ENCODE measurements at regions not wholly inside any gene's neighbourhood (a gene's known extent, or its start where the extent isn't known, plus 50 kb on each side); places are given as distances from the start of the nearest gene placed in this dataset.
A peak's percentile ranks its signal among the peaks of the same experiment; 100 is the strongest.

DNA sequence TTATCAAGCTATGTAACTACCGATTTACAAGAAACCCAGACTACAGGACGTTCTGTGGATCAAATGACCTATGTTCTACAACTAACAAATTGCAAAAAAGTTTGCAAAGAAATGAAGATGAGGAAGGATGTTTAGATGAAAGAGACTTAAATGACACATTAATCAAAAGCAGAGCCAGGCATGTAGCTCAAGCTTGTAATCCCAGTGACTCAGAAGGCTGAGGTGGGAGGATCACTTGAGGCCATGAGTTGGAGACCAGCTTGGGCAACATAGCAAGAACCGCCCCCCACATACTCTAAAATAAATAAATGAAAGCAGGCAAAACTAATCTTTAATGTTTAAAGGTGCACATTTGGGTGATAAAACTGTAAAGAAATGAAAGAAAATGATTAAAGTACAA, 331.9 kb downstream of the BTG1 start:
- DNase-seq (ENCODE audit: extremely low read depth in 1 of 2, low read depth in 1 of 2), result no peak

DNA sequence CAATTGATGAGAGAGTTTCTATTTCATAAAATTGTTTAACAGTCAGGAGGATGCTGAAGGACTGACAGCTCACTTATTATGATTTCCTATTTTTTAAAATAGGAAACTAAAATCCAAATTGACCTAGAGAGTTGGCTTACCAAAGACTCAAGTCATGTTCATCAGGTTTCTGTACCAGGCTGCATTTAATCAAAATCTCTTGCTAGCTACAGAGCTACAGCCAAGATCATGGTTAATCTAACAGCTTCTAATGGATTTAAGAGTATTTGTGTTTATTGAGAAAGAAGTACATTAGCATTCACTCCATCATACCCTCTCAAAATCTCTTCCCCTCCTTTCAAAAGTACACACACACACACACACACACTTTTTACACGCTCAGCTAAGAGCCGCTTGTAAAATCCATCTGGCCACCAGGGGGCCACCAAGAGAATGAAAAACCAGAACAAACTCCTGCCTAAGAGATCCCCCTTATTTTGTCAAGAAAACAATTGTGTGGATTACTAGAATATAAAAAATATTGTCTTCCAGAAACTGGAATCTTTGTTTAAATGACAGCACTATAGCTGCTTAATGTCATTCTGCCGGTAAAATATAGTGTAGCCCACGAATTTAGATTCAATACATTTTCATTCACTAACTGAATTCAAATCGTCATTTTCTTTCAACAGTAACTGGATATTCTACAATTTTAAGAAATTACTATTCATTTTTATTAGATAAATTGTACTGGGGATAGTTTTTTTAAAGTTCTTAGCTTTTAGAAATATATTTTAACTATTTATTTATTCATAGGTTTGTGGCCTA, 334.0 kb downstream of the BTG1 start:
- DNase-seq (ENCODE audit: extremely low read depth in 1 of 2, low read depth in 1 of 2), result peak; percentile 13 to 25

DNA sequence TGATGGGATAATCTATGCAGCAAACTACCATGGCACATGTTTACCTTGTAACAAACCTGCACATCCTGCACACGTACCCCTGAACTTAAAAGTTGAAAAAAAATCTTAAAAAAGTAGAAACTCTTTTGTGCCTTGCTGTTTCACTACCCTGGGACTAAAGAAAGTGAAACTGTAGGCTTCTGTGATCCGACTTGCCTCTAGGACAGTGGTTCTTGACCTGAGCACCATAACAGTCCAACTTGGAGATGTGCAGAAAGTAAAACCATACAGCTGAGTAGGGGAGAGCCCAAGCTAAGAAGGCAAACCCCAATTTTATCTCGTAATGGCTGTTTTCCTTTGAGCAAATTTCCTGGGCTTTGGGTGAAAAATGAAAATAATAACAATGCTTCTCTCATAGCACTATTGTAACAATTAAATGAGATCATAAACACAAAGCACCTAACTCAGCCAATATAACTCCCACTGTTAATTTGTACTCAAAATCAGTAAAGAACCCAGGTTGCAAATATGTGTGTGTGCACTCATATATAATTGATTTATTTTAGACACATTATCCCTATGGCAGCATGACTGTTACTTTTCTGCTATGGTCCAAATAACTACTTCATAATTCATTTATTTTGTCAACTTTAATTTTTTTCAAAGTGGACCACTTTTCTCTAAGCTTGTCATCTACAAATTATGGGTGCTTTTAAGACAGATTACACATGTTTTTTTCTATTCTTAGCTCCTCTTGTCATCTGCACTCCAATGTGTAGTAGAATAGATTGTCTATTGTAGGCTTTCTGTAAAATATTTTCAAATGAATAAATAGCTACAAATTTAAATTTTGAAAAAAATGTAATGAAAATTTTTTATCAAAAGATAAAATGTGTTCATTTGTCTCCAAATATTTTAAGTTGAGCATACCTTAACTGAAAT, 334.9 kb downstream of the BTG1 start:
- DNase-seq (ENCODE audit: extremely low read depth in 1 of 2, low read depth in 1 of 2), result no peak

DNA sequence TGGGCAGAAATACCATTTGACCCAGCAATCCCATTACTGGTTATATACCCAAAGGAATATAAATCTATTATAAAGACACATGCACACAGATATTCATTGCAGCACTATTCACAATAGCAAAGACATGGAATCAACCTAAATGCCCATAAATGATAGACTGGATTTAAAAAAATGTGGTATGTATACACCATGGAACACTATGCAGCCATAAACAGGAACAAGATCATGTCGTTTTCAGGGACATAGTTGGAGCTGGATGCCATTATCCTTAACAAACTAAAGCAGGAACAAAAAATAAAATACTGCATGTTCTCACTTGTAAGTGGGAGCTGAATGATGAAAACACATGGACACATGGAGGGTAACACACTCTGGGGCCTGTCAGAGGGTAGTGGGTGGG, 335.6 kb downstream of the BTG1 start:
- no peak for DNase-seq (ENCODE audit: extremely low read depth in 1 of 2, low read depth in 1 of 2)

DNA sequence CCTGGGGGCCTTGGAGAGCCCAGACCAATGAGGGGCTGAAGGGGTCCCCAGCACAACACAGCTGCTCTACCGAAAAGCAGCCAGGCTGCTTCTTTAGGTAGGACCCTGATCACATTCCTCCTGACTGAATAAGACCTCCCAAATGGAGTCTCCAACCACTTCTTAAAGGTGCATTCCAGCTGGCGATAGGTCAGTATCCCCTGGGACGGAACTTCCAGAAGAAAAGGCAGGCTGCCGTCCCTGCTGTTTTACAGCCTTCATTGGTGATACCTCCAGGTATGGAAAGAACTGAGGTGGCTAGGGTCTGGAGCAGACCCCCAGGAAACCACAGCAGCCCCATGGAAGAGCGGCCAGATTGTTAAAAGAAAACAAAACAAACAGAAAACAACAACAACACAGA, 340.6 kb downstream of the BTG1 start:
- no peak for DNase-seq (ENCODE audit: extremely low read depth in 1 of 2, low read depth in 1 of 2)

DNA sequence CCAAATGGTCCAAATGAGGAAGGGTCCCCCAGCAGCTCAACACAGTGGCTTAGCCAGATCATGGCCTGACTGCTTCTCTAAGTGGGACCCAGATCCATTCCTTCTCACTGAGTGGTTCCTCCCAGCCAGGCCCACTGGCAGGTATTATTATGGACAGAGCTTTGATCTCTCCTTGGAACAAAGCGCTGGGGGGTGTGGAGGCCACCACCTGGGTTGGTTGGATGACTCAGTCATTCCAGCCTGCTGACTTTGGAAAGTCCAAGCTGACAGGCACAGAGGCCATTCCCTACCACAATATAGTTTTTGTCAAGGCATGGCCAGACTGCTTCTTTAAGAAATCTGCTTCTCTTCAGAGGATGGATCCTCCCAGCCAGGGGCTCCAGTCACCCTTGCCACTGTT, 341.1 kb downstream of the BTG1 start:
- no peak for DNase-seq (ENCODE audit: extremely low read depth in 1 of 2, low read depth in 1 of 2)

DNA sequence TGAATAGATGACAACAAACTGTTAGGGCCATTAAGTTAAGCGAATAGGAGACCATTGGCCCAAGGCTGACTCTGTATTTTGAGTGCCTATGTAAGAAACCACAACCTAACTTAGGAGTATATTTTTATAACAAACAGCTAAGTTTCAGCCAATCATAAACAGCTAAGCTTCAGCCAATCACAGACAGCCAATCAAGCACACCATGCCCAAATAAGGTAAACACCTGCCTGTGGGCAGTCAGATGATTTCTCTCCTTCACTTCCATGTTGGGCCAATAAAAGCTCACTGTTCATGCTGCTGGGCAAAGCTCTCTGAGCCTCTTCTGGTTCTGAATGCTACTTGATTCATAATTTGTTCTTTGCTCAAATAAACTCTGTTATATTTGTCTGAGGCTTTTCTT, 344.6 kb downstream of the BTG1 start:
- no peak for DNase-seq (ENCODE audit: extremely low read depth in 1 of 2, low read depth in 1 of 2)

DNA sequence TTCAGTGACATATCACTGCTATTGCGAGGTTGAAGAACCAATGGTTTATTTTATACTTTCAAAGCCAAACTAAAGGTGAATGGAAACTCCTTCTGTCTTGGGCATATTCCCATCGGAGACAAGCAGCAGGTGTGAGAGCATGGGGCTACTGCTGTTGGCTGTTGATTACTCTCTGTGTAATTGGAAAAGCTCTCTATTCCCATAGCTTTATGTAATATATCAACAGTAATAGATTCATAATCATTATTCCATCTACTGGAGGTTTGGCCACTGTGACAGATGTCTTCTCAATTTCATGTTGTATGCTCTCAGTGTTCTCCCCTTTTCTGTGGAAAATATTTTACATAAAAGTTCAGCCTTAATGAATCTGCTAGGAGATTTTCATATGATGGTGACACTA, 352.0 kb downstream of the BTG1 start:
- no peak for DNase-seq (ENCODE audit: extremely low read depth in 1 of 2, low read depth in 1 of 2)

DNA sequence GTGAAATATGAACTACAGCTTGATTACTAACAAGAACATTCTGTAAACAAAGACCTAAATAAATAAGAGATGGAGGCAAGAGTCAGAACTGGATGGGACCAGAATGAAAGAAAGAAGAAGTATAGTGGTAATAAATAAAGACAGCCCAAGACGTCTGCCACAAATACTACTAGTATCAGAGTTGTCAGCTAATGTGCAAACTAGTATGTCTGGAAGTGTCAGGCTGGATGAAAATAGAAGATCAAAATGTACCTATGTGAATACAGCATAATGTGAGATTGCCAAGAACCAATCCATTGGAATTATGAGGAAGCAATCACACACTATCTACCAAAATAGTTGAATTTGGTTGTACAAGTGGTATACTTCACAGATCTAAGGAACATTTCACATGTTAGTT, 353.0 kb downstream of the BTG1 start:
- no peak for DNase-seq (ENCODE audit: extremely low read depth in 1 of 2, low read depth in 1 of 2)

DNA sequence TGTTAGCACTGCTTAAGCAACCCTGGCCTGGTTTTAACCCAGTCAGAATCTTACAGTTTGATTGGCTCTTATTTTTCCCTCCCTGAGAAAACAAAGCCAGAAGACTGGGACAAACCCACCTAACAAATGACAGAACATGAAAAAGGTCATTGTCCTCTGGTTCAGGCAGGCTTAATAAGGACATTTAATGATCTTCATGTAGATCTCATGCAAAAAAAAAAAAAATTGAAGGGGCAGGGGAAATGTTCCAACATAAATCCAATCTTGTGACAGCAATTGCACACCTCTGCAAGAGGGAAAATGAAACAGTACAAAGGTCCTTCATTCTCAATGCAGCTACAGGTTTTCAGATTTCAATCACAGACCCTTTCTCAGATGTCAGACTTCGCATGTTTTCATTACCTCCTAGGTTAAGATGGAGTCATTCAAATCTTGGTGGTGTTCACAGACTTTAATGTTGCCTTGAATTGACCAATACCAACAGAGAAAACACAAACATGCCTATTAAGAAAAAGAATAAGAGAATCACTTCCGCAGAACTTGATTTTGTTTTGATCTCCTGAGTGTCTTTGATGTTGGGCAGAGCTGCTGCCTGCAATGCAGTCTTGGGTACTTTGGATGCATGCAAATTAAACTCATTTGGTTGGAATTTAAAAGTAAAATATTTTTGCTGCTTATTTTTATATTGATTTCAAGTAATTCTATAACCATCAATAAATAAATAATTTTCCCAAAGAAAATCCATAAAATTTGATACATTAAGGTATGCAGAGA, 359.0 kb downstream of the BTG1 start:
- DNase-seq (ENCODE audit: extremely low read depth in 1 of 2, low read depth in 1 of 2), result no peak

DNA sequence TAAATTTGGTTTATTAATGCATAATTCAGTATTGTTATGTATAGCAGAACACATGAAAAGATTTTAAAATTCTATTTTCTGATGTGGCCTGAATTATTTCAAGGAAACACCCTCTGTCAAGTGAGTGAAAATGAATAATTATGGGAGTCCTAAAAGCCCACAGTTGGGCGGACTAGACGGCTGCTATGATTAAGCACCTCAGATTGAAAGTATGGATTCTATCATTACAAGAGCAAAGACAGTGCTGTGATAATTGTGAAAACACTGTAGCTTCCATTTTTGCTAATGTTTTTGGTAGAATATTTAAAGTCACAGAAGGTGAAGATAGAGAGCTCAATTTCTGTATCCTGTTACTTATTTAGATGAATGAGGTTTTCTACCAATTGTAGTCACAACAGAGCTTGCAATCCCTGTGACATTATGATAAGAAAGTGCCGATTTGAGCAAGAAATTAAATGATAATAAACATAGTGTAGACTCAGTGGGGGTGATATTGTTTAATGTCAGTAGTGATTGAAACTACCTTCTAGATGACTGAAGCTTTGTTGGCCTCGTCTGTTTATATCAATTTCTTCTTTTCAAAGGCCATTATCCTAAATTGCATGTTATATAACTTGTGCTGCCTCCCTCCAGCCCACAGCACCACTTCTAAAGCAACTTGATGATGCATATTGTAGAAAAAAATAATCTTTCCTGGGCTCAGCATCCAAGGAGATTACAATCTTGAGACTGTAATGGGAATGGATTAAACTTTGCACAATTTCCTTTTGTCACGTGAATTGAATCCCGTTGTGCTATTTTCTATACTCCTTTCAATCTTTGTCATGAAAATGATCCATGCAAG, 359.8 kb downstream of the BTG1 start:
- no peak for DNase-seq (ENCODE audit: extremely low read depth in 1 of 2, low read depth in 1 of 2)

DNA sequence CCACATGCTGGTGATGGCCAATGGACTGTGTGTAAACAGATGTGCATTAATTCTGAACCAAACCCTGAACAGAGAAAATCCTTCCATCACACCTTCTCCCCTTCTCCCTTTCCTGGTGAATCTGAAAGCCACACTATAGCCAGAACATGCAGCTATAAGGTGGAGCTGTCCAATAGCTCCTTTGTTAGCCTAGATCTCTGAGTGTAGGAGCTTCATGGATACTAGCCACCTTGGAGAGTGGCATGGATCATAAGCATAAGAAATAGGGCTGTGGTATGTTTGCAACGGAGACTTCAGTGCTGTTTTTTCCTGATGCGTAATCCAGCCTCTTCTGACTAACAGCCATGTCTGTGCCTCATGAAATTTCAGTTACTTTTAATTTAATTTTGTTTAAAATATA, 364.5 kb downstream of the BTG1 start:
- DNase-seq (ENCODE audit: extremely low read depth in 1 of 2, low read depth in 1 of 2), result no peak

DNA sequence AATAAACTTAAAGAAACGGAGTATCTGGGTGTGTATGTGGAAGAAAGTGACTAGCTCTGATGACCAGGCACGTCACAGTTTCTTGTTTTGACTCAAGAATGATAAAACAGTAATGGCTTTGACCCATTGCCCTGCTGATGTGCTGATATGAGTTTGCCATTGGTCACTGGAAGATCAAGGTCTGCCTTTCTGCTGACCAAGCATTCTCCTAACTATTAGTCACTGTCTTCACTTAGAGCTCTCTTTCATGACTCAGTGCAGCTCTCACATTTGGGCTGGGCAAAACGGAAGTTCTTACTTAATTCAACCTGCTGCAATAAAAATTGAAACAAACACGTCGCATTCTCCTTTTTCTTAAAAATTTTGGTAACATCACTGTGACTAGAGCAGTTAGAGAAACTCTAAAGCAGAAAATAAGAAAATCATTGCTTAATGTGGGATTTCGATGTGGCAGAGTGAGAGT, 366.7 kb downstream of the BTG1 start:
- peak in 1 of 2 donors; percentile 44 for DNase-seq (ENCODE audit: extremely low read depth in 1 of 2, low read depth in 1 of 2)

DNA sequence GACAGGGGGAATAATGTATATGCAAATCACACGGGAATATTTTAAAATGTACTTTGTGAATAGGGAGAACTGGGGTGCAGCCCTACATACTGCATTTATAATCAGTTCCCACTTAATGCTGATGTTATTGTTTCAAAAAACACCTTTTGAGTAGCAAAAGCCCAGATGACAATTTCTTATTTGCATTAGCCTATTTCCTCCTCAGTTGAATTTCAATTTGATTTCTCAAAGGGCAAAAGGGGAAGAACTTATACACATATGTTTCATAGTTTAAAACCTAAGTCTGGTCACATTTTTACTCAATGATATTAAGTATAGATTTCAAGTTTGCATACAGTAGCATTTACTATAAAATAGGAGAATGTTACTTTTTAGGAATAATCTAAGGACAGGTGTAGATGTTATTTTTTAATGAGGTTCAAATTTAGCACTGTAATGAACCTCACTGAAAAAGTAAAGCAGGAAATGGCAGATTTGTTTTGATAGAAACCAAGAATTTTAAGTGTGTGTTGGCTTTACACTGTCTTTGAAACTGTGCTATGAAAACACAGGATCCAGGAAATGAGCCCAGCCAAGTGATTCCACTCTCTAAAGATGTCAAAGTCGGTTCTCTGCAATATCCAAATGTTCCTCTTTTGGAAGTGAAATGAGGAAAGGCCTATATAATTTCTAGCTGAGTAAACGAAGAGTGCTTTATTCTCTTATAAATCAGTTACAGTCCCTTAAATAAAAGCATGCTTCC, 367.4 kb downstream of the BTG1 start:
- DNase-seq (ENCODE audit: extremely low read depth in 1 of 2, low read depth in 1 of 2), result no peak

DNA sequence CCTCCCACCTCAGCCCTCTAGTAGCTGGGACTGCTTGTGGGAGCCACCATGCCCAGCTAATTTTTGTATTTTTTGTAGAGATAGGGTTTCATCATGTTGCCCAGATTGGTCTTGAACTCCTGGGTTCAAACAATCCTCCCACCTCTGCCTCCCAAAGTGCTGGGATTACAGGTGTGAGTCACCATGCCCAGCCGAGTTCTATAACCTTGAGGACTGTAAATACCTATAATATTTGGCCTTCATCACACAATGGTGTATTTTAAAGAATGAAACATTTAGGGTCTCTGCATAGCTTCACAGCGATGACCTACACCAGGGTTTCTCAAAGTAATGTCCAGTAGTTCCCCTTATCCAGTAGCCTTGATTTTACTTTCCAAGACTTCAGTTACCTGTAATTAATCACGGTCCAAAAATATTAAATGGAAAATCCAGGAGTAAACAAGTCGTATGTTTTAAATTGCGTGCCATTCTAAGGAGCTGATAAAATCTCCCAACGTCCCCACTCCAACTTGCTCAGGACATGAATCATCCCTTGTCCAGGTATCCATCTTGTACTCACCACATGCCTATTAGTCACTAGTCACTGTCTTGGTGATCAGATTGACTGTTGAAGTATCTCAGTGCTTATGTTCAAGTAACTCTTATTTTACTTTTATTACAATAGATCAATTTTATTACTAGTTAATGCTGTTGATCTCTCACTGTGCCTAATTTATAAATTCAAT, 368.2 kb downstream of the BTG1 start:
- no peak for DNase-seq (ENCODE audit: extremely low read depth in 1 of 2, low read depth in 1 of 2)

DNA sequence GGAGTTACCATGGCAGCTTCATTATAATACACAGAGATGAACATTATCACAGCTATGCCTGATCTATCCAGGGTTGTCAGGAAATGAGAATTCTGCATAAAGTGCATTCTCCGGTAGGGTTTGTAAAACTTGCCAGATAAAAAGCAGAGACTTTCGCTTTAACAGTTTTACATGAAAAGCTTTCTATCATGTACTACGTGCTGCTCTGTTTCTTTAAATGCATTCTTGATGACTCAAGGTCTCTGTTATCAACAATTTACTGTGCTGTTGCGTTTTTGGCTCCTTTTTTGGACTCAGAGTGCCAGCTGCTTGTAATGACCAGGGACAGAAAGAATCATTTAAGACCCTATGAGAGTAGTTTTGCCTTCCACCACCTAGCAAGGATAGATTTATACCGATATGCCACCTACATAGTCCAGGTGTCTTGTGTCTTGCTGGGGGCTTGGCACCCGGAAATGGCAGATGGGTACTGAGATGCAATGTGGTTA, 371.2 kb downstream of the BTG1 start:
- no peak for DNase-seq (ENCODE audit: extremely low read depth in 1 of 2, low read depth in 1 of 2)

DNA sequence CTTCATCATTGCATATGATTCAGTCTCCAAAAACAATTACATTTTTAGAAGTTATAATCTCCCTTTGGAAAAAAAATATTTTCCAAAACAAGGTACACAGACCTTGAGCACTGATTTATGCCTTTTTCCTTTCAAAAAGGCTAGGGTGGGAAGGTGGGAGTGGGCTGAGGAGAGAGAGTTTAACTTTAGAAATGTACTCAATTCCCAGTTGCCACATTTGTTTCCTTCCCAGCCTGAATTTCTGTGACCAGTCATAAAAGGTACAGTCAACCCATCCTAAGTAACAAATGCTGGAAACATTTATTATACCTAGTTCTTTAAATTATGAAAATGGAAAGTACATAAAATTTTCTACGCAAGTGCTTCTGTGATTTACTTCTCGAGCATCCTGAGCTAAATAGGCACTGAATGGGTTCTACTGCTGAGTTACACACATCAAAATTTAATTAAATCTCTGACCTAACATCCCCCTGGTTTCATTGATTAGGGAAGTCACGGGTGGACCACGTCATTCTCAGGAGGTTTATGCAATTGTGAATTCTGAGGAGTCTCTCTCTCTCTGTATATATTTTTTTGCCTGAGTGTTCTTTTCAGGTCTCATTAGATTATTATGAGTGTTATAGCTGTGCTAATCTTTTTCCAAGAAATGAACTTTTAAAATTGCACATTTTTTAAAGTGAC, 371.8 kb downstream of the BTG1 start:
- no peak for DNase-seq (ENCODE audit: extremely low read depth in 1 of 2, low read depth in 1 of 2)

DNA sequence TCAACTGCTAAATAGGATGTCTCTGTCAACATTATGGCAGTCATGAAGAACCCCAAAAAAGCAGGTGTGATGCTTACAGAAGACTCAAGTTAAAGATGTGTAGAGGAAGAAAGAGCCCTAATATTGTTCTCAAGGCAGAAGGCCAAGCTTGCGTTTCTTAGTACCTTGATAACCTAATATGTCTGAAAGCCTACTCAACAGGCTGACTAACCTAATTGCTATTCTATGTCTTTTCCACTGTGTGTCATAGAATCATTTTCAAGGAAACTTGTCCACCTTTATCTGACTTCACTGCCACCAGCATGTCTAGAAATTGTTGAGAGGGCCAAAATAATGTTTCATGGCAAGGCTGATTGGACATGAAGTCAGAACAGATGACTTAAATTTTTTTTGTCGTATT, 373.2 kb downstream of the BTG1 start:
- DNase-seq (ENCODE audit: extremely low read depth in 1 of 2, low read depth in 1 of 2), result no peak

Data from stimulated activated CD8-positive, alpha-beta memory T cell treated with anti-CD3 and anti-CD28 coated beads, Interleukin-7, amount 100 ng/mL, for 48 hours (primary cell).